H54 (cell line): ENCODE measurements at regions not wholly inside any gene's neighbourhood (a gene's known extent, or its start where the extent isn't known, plus 50 kb on each side); places are given as distances from the start of the nearest gene placed in this dataset.

Experiments used
- DNase-seq: peaks from one replicate; pipeline ENCODE4 v3.0.0; 2011; ENCODE audit warnings: low spot score, mixed read lengths; ENCODE audit not compliant: insufficient read length
- FAIRE-seq: peaks from 3 replicates; lab custom pipeline; 2011; peaks lifted over from hg19 to GRCh38; lab: Jason Lieb, UNC
- POLR2A ChIP-seq: IDR thresholded peaks from 2 replicates; pipeline ENCODE4 v1.6.1; 2011; ENCODE audit warnings: low read depth, mild to moderate bottlenecking, low read length

GRCh38 chr15:62218841-62219240 is 53.8 kb upstream of the C2CD4B start:
- no peak for DNase-seq
- no peak for FAIRE-seq
- no peak for TF ChIP-seq POLR2A

GRCh38 chr15:62219799-62220198 is 54.7 kb upstream of the C2CD4B start:
- DNase-seq (no peak), FAIRE-seq (no peak)
- TF ChIP-seq POLR2A: no peak

- no peak for TF ChIP-seq POLR2A
- no peak for DNase-seq
These were observed 57.9 kb upstream of the C2CD4B start for GRCh38 chr15:62223020-62223419.

GRCh38 chr15:62228604-62229003 is 63.5 kb upstream of the C2CD4B start:
- TF ChIP-seq POLR2A: no peak
- no peak for DNase-seq
- no peak for FAIRE-seq

More at GRCh38 chr15:62223020-62223419, 57.9 kb upstream of the C2CD4B start:
- FAIRE-seq: no peak

- no peak for DNase-seq
- FAIRE-seq: no peak
- no peak for TF ChIP-seq POLR2A
These were observed 66.8 kb upstream of the C2CD4B start for GRCh38 chr15:62231856-62232255.

GRCh38 chr15:62240121-62241096 is 75.3 kb upstream of the C2CD4B start:
- TF ChIP-seq POLR2A: no peak
- DNase-seq (no peak), FAIRE-seq (no peak)

GRCh38 chr15:62241135-62241770 is 76.2 kb upstream of the C2CD4B start:
- DNase-seq (peak; percentile 12), FAIRE-seq (no peak)
- TF ChIP-seq POLR2A: no peak

GRCh38 chr15:62242999-62243398 is 77.9 kb upstream of the C2CD4B start:
- DNase-seq: no peak
- FAIRE-seq: no peak
- no peak for TF ChIP-seq POLR2A

- no peak for TF ChIP-seq POLR2A
- no peak for FAIRE-seq
- DNase-seq: no peak
These were observed 79.7 kb upstream of the C2CD4B start for GRCh38 chr15:62244762-62245161.

GRCh38 chr15:62248277-62248984 is 83.3 kb upstream of the C2CD4B start:
- TF ChIP-seq POLR2A: no peak
- DNase-seq (no peak), FAIRE-seq (no peak)

- no peak for TF ChIP-seq POLR2A
- DNase-seq (no peak), FAIRE-seq (no peak)
These were observed 84.4 kb upstream of the C2CD4B start for GRCh38 chr15:62249501-62249900.

- TF ChIP-seq POLR2A: no peak
- FAIRE-seq: no peak
- DNase-seq: no peak
These were observed 85.1 kb upstream of the C2CD4B start for GRCh38 chr15:62250186-62250585.

GRCh38 chr15:62250978-62251377 is 85.9 kb upstream of the C2CD4B start:
- FAIRE-seq: no peak
- DNase-seq: no peak
- no peak for TF ChIP-seq POLR2A

GRCh38 chr15:62253294-62253693 is 88.2 kb upstream of the C2CD4B start:
- FAIRE-seq (no peak), DNase-seq (no peak)
- TF ChIP-seq POLR2A: no peak
